ENCODE measurements at regions not wholly inside any gene's neighbourhood (a gene's known extent, or its start where the extent isn't known, plus 50 kb on each side); places are given as distances from the start of the nearest gene placed in this dataset.

- Histone ChIP-seq H3K9me3 (no peaks in the 10 kb centered on the region), H3K27ac (no peak overlapping the region), H3K4me1 (no peaks in the 10 kb centered on the region), H3K27me3 (peaks cover 3% of the 10 kb centered on the region), H3K36me3 (no peaks in the 10 kb centered on the region), H3K4me3 (no peak overlapping the region)
- TF ChIP-seq CTCF (IDR thresholded peaks at IDR 0.05): no peak
- no peak for TF ChIP-seq EP300 (IDR thresholded peaks at IDR 0.05)
- no peak for TF ChIP-seq POLR2A (IDR thresholded peaks at IDR 0.05)
- no peak for TF ChIP-seq POLR2AphosphoS5 (IDR thresholded peaks at IDR 0.05)
- WGBS: 94% methylated on average over 16 of the region's 17 CpGs
- DNase-seq (ENCODE audit: low spot score in 2 of 2): no peak
Observed at GRCh38 chr9:89730715-89731114, 125.9 kb downstream of the GADD45G start.

GRCh38 chr9:89731262-89732182 lies 126.7 kb downstream of the GADD45G start:
- Histone ChIP-seq H3K36me3 (no peaks in the 10 kb centered on the region), H3K9me3 (no peaks in the 10 kb centered on the region), H3K4me1 (no peaks in the 10 kb centered on the region), H3K27ac (no peak overlapping the region), H3K27me3 (no peaks in the 10 kb centered on the region), H3K4me3 (no peak overlapping the region)
- 90% methylated on average over 9 of the region's 9 CpGs for WGBS
- no peak for TF ChIP-seq POLR2AphosphoS5 (IDR thresholded peaks at IDR 0.05)
- TF ChIP-seq EP300 (IDR thresholded peaks at IDR 0.05): no peak
- TF ChIP-seq CTCF (IDR thresholded peaks at IDR 0.05): no peak
- no peak for TF ChIP-seq POLR2A (IDR thresholded peaks at IDR 0.05)
- DNase-seq (ENCODE audit: low spot score in 2 of 2): no peak

GRCh38 chr9:89732295-89732938 lies 127.6 kb downstream of the GADD45G start:
- no peaks in the 10 kb centered on the region for H3K9me3 ChIP-seq

GRCh38 chr9:89732939-89733324 lies 128.1 kb downstream of the GADD45G start:
- no peak for DNase-seq (ENCODE audit: low spot score in 2 of 2)
- Histone ChIP-seq H3K4me1 (no peaks in the 10 kb centered on the region), H3K36me3 (no peaks in the 10 kb centered on the region), H3K27me3 (no peaks in the 10 kb centered on the region), H3K27ac (no peak overlapping the region), H3K4me3 (no peak overlapping the region), H3K9me3 (no peaks in the 10 kb centered on the region)
- WGBS: 71% methylated on average over 1 of the region's 2 CpGs
- TF ChIP-seq POLR2AphosphoS5 (IDR thresholded peaks at IDR 0.05) (no peak), EP300 (IDR thresholded peaks at IDR 0.05) (no peak), CTCF (IDR thresholded peaks at IDR 0.05) (no peak), POLR2A (IDR thresholded peaks at IDR 0.05) (no peak)

More at GRCh38 chr9:89732295-89732938, 127.6 kb downstream of the GADD45G start:
- no peak for DNase-seq (ENCODE audit: low spot score in 2 of 2)
- TF ChIP-seq POLR2A (IDR thresholded peaks at IDR 0.05): no peak
- TF ChIP-seq CTCF (IDR thresholded peaks at IDR 0.05): no peak
- no peak for TF ChIP-seq POLR2AphosphoS5 (IDR thresholded peaks at IDR 0.05)
- TF ChIP-seq EP300 (IDR thresholded peaks at IDR 0.05): no peak
- Histone ChIP-seq H3K4me1 (no peaks in the 10 kb centered on the region), H3K4me3 (no peak overlapping the region), H3K27ac (no peak overlapping the region), H3K27me3 (no peaks in the 10 kb centered on the region), H3K36me3 (no peaks in the 10 kb centered on the region)
- WGBS: 69% methylated on average over 5 of the region's 5 CpGs

GRCh38 chr9:89734600-89735041 lies 129.8 kb downstream of the GADD45G start:
- no peak for DNase-seq (ENCODE audit: low spot score in 2 of 2)
- WGBS: 85% methylated on average over 10 of the region's 10 CpGs
- Histone ChIP-seq H3K27ac (no peak overlapping the region), H3K27me3 (no peaks in the 10 kb centered on the region), H3K36me3 (no peaks in the 10 kb centered on the region), H3K4me1 (no peaks in the 10 kb centered on the region), H3K4me3 (no peak overlapping the region), H3K9me3 (no peaks in the 10 kb centered on the region)
- TF ChIP-seq EP300 (IDR thresholded peaks at IDR 0.05): no peak
- TF ChIP-seq POLR2A (IDR thresholded peaks at IDR 0.05): no peak
- no peak for TF ChIP-seq CTCF (IDR thresholded peaks at IDR 0.05)
- no peak for TF ChIP-seq POLR2AphosphoS5 (IDR thresholded peaks at IDR 0.05)

Measured in suprapubic skin (tissue), 4 donors.